LoVo (cell line): ENCODE measurements at regions not wholly inside any gene's neighbourhood (a gene's known extent, or its start where the extent isn't known, plus 50 kb on each side); places are given as distances from the start of the nearest gene placed in this dataset.
A peak's percentile ranks its signal among the peaks of the same experiment; 100 is the strongest.
"Not testable (repeated sequence)": the region's sequence is repeated elsewhere in the genome, so short reads cannot be mapped to it uniquely, and the experiment has no call there.

Experiments used
- DNase-seq: peaks from one replicate; pipeline ENCODE4 v3.0.0-alpha.2; 2016; ENCODE audit warnings: low spot score

DNA sequence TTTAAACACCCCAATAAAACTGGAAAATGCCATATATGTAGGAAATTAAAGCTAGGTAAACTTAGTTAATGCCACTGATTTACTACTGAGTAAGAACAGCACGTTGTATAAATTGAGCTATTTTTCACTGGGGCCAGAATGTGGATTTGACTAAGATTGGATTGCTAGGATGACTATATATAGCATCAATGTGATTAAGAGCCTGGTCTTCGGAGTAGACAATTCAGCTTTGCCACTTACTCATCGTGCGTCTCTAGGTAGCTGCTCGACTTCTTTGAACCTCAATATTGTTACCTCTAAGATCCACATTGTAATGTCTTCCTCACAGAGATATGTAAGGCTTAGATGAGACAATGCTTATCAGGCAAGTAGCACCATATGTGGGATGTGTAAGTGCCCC is 462.5 kb downstream of the KLF12 start:
- no peak for DNase-seq

DNA sequence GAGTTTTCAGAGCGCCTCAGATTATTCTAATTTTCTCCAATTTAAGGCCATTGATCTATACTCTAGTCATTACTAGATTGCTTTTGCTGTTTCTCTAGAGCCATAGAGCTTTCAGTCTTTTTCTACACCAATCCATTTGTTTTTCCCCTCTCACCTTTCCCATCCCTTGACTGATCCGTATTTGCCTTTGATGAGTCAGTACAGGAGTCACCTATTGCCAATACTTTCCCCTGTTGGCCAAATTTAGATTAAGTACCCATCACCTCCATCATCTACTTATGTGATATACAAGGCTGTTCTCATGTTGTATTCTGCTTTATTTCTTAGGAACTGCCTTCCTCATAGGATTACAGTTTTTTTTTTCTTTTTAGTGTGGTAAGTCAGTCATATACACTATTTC is 463.2 kb downstream of the KLF12 start:
- no peak for DNase-seq

DNA sequence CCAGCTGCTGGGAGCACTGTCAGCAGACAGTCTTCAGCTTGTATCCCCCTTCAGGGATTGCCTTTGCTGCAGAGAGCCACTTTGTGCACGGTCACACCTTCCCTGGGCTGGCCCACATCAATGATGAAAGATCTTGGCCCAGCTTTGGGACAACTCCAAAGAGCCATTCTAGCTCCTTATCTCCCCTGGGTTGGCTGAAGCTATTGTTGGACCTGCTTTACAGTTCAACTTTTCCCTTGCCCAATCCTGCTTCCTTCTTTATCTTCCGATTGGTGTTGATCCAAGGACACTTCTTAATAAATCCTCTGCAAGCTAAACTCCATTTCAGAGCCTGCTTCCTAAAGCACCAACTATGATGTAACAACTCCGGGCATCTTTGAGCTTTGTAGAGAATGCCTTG is 466.4 kb downstream of the KLF12 start:
- DNase-seq = no peak

DNA sequence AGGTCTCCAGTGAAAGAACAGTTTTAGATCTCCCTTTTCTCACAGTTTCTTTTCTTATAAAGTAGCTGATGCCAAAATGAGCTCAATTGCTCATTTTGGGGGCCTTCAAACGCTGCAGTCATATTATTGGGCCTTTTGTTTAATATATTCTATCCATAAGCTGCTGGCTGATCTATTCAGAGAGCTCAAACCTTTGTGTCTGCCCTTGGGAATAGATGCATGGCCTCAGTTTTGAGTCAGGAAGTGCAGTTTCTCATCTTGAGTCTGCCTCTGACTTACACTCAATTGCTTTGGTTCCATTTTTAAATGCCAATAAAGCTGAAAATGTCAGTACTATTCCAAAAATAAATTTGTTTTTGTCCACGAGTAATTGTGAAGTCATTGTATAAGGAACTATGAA is 468.9 kb downstream of the KLF12 start:
- no peak for DNase-seq

DNA sequence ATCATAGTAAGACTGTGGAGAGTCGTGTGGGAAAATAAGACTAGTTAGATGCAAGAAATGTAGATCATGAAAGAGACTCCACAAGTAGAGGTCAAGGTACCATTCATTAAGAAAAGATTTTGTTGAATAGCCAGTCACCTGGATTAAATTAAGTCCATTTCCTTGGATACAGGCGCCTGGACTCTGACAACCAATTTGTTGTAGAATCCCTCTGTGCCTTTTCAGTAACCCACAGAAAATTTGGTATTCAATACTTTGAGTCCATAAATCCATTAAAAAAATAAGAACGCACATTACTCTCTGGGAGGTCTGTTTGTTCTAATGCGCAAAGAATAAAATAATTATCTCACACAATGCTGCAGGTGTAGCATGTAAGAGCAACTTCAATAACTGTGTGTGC is 469.4 kb downstream of the KLF12 start:
- no peak for DNase-seq

DNA sequence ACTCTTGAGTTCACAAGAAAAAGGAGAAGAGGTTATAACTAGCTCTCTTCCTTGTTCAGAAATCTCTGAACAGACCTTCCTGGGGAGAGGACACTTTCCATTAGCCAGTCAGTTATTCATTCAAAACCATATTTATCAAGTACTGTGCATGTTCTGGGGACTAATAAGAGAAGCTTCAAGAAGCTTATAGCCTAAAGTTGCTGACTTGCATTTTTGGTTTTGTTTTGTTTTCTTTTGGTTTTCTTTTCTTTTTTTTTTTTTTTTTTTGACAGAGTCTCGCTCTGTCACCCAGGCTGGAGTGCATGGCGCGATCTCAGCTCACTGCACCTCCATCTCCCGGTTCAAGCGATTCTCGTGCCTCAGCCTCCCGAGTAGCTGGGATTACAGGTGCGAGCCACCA is 471.4 kb downstream of the KLF12 start:
- DNase-seq = no peak

DNA sequence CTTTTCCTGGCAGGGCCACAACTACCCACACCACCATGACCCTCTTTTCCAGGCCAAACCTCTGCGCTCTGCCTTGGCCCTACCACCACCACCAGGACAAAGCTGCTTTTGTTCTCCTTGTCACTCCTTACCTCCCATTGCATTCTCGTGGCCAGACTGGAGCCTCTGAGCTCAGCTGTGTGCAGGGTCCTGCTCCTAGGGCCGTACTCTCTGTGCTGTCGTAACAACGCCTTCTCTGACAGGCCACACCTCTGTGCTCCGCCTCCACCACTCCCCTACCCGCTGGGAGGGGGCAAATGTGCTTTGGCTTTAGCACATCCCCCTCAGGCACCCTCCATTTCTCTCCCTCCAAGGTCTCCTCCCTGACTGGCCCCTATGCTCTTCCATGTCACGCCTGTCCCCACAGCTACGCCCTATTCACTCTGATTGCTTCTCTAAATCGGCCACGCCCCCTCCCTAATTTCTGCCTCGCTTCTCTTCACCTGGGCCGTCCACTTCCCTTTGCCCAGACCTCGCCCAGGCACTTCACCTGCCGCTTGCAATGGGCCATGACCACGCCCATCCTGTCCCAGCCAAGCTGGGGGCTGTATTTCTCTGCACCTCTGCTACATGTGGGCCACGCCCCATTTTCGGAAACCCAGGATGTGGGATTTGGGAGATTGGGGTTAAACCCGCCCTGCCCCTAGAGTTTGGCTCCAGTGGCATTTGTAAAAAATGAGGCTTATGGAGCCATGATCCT is 472.3 kb downstream of the KLF12 start:
- DNase-seq = no peak

DNA sequence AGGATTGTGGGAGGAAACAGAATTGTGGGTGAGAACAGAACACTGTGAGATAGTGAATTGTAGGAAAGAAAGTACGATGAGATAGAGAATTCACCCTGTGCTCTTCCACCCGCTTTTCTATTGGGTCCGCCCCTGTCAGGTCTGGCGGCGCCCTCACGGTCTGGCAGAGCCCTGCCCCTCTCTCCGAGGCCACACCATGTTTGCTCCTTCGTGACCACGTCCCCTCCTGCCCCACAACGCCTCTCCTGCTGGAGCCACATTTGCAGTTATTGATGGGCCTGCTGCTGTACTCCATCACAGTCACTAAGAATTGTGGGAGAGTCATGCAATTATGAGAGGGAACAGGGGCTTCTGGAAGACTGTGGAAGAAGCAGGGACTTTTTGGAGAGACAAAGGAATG is 473.1 kb downstream of the KLF12 start:
- no peak for DNase-seq

DNA sequence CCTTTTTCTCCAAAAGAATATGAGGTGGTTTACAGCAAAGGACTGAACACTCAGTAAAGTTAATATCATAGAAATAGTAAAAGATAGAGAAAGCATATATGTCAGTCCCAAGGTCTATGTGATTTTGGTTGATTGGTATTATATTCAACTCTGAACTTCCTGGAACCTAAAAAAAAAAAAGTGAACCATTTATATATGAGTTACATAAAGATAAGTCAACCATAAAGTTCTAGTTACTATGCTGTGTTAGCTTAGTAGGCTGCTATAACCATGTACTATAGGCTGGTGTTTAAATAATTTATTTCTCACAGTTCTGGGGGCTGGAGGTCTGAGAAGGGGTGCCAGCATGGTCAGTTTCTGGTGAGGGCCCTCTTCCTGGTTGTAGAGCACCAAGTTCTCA is 475.6 kb downstream of the KLF12 start:
- DNase-seq = no peak

DNA sequence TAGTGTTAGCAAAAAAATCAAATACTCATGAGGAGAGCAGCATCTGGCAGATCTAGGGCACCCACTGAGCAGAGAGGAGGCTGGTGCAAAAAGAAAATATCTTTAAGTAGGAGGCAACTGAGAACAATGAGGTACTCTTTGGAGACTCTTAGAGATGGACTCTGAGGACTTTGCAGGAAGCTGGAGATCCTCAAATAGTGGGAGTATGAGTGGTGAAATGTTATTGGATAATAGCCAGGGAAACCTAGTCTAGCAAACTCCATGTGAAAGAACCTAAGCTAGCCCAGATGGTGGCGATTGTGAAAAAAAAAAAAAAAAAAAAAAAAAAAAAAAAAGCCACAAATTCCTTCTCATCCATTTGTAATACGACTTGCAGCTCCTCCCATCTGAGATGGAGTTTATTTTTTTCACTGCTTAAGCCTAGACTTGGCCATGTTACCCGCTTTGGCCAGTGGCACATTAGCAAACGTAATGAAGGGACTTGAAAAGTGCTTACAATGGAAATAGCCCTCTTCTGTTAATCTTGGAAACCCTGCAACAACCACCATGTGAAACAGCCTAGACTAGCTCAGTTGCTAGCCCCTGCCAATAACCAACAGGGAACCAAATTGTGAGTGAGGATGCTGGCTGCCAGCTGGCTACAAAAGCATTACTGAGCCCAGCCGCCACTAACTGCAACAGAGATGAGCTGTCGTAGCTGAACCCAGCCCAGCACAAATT is 476.2 kb downstream of the KLF12 start:
- DNase-seq = no peak

DNA sequence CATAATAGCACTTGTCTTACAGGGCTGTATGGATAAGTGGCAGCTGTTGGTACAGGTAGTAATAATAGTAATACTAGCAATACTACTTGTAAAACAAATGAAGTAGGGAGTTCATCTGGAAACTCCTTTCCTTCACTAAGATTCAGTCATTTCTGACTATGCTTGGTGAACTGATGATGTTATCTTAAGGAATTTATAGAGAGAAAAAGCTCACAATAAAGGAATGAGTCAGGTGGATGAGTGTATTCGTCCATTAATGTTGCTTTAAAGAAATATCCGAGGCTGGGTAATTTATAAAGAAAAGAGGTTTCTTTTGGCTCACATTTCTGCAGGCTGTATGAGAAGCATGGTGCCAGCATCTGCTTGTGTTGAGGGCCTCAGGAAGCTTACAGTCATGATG is 477.3 kb downstream of the KLF12 start:
- no peak for DNase-seq

DNA sequence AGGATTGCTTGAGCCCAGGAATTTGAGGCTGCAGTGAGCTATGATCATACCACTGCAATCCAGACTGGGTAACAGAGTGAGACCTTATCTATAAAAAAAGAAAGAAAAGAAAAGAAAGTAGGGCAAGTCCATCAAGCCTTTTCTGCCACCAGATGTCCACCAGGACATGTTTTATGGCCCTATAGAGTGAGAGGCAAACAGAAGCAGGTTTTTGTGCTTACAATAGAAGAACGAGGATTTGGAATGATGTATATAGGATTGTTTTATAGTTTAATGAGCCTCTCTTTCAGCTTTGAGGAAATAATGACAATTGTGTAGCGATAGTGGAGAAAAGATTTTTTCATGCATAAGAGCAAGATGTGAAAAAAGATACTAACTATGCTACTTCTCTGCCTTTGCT is 480.5 kb downstream of the KLF12 start:
- DNase-seq = no peak

DNA sequence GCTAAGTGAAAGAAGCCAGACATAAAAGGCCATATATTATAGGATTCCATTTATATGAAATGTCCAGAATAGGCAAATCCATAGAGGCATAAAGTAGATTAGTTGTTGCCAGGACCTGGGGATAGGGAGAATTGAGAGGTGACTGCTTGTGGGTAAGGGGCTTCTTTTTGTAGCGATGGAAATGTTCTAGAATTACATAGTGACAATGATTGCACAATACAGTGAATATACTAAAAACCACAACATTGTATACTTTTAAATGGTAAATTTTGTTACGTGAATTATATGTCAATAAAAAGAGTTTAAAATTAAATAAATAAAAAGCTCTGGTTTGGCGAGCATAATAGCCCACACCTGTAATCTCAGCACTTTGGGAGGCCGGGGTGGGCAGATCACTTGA is 486.8 kb downstream of the KLF12 start:
- no peak for DNase-seq

DNA sequence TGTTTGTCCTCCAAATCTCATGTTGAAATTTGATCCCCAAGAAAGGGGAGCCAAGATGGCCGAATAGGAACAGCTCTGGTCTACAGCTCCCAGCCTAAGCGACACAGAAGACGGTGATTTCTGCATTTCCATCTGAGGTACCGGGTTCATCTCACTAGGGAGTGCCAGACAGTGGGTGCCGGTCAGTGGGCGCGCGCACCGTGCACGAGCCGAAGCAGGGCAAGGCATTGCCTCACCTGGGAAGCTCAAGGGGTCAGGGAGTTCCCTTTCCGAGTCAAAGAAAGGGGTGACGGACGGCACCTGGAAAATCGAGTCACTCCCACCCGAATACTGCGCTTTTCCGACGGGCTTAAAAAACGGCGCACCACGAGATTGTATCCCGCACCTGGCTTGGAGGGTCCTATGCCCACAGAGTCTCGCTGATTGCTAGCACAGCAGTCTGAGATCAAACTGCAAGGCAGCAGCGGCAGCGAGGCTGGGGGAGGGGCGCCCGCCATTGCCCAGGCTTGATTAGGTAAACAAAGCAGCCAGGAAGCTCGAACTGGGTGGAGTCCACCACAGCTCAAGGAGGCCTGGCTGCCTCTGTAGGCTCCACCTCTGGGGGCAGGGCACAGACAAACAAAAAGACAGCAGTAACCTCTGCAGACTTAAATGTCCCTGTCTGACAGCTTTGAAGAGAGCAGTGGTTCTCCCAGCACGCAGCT is 493.6 kb downstream of the KLF12 start:
- not testable (repeated sequence) for DNase-seq

DNA sequence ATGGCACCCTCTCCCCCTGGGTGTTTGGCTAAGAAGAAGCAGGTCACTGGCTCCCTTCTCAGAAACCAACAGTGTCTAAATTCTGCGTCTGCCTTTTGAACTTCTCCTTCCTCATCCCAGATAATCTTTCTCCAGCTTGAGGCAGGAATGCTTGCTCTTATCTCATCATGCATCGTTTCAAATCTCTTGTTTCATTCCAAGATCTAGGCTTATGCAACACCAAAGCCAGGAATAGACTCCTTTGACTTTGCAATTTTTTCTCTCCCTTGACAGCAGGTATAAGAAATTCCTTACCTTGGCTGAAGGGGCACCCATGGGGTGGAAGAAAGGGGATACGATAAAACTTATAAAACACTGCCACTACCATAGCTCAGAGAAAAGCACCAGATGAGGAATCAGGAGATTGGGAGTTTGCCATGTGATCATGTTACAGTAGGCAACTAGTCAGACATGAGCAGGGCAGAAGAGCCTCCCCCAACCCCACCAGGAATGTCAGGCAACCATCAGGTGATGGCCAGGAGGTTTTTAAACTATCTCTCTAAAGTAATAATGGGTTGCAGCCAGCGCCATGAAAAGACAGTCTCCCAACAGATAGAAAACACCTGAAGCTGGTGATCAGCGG is 498.9 kb downstream of the KLF12 start:
- DNase-seq = no peak

DNA sequence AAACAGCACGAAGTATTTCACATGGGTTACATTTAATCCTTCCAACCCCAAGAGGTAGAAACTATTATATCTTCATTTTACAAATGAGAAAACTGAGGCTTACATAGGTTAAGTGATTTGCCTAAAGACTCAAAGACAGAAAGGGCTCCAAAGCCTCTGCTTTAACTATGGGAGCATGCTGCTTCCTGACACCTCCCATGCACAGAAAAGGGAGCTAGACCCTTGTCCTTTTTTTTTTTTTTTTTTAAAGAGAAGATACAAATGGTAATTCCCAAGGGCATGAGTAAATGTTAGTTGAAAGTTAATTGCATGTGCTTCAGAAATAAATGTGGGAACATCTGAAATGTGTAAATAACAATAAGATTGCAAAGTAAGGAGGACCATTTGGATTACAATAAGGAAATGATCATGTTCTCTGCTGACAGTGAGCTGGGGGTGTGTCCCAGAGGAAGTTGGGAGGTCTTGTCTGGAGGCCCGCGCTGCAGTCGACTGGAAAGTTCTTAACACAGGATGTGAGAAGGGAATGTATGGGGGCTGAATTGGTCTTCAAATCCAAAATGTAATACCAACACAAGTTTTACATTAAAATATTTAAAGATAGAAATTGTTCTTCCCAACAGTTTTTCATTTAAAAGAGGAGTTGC is 500.3 kb downstream of the KLF12 start:
- DNase-seq = no peak

DNA sequence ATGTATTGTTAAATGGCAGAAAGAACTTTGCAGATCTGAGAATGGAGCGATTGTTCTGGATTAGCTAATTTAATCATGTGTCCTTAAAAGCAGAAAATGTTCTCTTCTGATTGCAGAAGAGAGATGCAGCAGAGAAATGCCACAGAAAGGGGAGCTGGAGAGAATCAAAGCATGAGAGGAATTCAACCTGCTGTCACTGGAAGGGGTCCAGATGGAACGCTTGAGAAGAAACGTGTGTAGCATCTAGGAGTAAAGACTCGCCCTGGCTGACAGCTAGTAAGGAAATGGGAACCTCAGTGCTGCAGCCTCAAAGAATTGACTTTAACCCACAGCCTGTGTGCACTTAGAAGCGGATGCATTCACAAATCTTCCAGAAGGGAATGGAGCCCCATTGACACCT is 502.8 kb downstream of the KLF12 start:
- no peak for DNase-seq

DNA sequence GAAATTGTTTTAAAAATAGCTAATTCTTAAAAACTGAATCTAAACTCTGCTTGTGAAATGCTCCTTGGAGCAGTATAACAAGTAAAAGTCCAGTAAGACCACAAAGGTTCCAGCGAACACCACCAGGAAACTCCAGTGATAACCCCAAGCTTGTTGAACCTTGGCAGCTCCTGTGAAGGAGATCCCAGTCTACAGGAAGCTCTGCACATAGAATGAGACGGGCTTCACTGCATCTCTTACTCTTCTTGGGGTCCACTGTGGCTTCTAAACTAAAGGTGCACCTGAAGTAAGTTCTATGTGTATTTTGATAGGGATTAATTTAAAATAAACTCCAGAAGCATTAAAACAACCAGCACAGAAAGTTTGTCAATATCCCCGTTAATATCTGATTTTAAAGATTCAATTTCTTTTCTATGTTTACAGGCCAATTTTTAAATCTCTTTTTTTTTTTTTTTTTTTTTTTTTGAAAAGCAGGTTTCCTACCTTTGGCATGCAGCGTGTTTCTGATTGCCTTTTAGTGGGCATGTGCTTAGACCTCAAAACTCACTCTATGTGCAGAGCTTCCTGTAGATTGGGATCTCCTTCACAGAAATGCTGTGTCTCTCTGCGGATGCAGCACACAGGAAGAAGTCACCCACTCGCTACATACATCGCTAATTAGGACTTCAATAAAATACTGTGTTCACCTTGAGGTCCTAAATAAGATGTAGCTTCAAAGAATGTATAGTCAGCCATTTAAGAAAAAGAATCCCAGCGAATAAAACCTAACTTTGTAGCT is 508.5 kb downstream of the KLF12 start:
- DNase-seq = no peak

DNA sequence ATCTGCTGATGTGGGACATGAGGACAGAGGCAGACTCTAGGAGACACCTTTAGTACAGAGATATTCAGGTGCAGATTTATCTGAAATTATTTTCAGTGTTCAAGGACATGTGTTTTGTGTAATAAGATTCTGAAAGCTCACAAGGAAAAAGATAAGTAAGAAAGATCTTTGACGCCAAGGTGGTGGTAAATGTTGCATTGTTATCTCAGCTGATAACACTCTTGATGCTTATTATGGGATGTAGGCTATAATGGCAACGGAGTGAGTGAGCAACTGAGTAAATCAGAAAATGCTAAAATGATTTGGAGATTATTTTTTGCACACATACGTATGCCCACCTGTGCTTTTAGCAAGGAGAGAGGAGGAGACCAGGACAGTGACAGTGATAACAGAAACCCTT is 510.9 kb downstream of the KLF12 start:
- no peak for DNase-seq

DNA sequence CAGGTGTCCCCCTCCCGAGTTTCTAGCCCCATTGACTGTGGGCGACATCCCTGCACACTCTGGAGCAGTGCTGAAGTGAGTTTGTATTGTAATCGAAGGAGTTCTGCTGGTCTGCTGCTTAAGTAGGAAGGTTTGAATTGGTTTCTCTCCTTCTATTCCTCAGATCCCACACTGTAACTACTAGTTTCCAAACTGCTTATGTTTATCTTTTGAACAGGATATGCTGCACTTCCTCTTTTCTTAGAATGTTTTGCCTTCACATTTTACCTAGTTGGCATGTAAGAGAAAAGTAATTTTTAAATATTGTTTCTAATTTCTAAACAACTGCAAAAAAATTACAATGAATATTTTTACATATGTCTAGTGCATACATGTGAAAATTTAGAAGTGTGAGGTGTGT is 511.8 kb downstream of the KLF12 start:
- DNase-seq = no peak

DNA sequence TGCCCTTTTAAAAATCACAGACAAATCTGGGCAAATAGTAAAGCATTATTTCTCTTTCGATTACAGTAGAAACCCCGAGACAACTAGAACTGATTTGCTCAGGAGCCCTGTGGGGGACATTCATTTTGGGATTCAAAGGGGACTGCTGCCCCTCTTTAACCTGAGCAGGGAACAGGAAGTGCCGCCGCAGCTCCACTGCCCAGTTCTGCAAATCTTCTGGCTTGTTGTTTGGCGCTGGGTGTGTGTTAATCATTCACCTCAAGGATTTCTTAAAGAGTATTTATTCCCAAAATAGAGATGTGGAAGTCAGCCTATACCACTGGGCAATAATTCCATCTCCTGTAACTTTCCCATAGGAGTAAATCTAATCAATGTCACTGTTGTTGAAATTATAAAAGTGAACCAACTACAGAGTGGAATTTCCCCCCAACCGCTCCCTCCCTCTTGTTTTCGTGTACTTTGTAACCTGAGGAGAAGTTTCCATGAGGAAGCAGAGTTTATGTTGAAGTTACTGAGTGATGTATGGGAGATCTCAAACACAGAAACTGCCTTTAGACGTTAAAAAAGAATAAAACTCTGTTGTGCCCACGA is 515.8 kb downstream of the KLF12 start:
- DNase-seq = peak; percentile 57
